WTC11 (cell line): ENCODE measurements at regions not wholly inside any gene's neighbourhood (a gene's known extent, or its start where the extent isn't known, plus 50 kb on each side); places are given as distances from the start of the nearest gene placed in this dataset.

ENCODE experiments used
- JAZF1 ChIP-seq: fragments of 250-450 bp; sonication (Bioruptor Pico); IDR thresholded peaks from 2 replicates; pipeline ENCODE4 v1.9.0; 2021; ENCODE audit warnings: moderate library complexity, mild to moderate bottlenecking, inconsistent platforms
- NFE2L1 ChIP-seq: sonication (generic); formaldehyde crosslinking; IDR thresholded peaks from 2 replicates; pipeline ENCODE4 v1.8.1; 2023; ENCODE audit warnings: missing genetic modification reagents
- NR2C2 ChIP-seq: sonication (generic); formaldehyde crosslinking; IDR thresholded peaks from 2 replicates; pipeline ENCODE4 v1.8.0; 2022; ENCODE audit warnings: mild to moderate bottlenecking, missing genetic modification reagents
- ZBTB21 ChIP-seq: sonication (generic); formaldehyde crosslinking; IDR thresholded peaks from 2 replicates; pipeline ENCODE4 v1.8.1; 2023; ENCODE audit warnings: mild to moderate bottlenecking, missing genetic modification reagents, borderline replicate concordance
- ZNF138 ChIP-seq: sonication (generic); formaldehyde crosslinking; conservative IDR thresholded peaks from 2 replicates; pipeline ENCODE4 v1.8.1; 2022; ENCODE audit warnings: mild to moderate bottlenecking, moderate library complexity, missing genetic modification reagents
- ZNF219 ChIP-seq: sonication (generic); formaldehyde crosslinking; IDR thresholded peaks from 2 replicates; pipeline ENCODE4 v1.8.0; 2023; ENCODE audit warnings: missing genetic modification reagents, mild to moderate bottlenecking, borderline replicate concordance
- ZNF317 ChIP-seq: sonication (generic); formaldehyde crosslinking; IDR thresholded peaks from 2 replicates; pipeline ENCODE4 v1.8.1; 2023; ENCODE audit warnings: low read depth, mild to moderate bottlenecking, moderate library complexity, missing genetic modification reagents, borderline replicate concordance
- TF ChIP-seq, protein P1 (sequence below): sonication (generic); formaldehyde crosslinking; IDR thresholded peaks from 2 replicates; pipeline ENCODE4 v1.8.0; 2023; ENCODE audit warnings: mild to moderate bottlenecking, missing genetic modification reagents
- TF ChIP-seq, protein P2 (sequence below): sonication (generic); formaldehyde crosslinking; IDR thresholded peaks from 2 replicates; pipeline ENCODE4 v1.8.0; 2022; ENCODE audit warnings: mild to moderate bottlenecking, missing genetic modification reagents
- TF ChIP-seq, protein P3 (sequence below): sonication (generic); formaldehyde crosslinking; IDR thresholded peaks from 2 replicates; pipeline ENCODE4 v1.8.1; 2023; ENCODE audit warnings: mild to moderate bottlenecking, missing genetic modification reagents
- TF ChIP-seq, protein P4 (sequence below): fragments of 250-450 bp; sonication (Bioruptor Pico); IDR thresholded peaks from 2 replicates; pipeline ENCODE4 v1.9.0; 2021; ENCODE audit warnings: mild to moderate bottlenecking
- TF ChIP-seq, protein P5 (sequence below): fragments of 250-450 bp; sonication (Bioruptor Pico); IDR thresholded peaks from 2 replicates; pipeline ENCODE4 v1.9.0; 2021; ENCODE audit warnings: mild to moderate bottlenecking
- TF ChIP-seq, protein P6 (sequence below): fragments of 250-450 bp; sonication (Bioruptor Pico); IDR thresholded peaks from 2 replicates; pipeline ENCODE4 v1.9.0; 2021; ENCODE audit warnings: mild to moderate bottlenecking, borderline replicate concordance
- TF ChIP-seq, protein P7 (sequence below): sonication (generic); formaldehyde crosslinking; IDR thresholded peaks from 2 replicates; pipeline ENCODE4 v1.8.1; 2022; ENCODE audit warnings: mild to moderate bottlenecking, moderate library complexity, missing genetic modification reagents

DNA sequence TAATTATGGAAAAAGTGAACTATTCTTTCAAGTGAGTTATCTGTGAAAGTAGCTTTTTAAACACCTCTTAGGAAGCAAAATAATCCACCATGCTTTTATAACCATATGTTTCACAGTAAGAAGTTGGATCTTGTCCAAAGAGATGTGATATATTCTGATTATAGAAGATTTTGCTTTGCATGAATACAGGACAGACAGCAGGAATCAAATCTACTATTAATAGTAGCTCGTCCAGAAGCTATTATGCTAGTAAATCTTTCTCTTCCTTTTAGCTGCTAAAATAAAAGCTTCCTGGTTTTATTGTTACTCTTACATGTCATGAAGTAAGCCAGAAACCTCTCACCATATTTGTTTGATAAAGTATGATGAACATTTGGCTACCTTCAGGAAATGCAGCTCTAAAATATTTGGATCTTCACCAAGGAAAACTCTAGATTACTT, 257.0 kb downstream of the IPO8 start (continued):
- TF ChIP-seq, protein P1, sequence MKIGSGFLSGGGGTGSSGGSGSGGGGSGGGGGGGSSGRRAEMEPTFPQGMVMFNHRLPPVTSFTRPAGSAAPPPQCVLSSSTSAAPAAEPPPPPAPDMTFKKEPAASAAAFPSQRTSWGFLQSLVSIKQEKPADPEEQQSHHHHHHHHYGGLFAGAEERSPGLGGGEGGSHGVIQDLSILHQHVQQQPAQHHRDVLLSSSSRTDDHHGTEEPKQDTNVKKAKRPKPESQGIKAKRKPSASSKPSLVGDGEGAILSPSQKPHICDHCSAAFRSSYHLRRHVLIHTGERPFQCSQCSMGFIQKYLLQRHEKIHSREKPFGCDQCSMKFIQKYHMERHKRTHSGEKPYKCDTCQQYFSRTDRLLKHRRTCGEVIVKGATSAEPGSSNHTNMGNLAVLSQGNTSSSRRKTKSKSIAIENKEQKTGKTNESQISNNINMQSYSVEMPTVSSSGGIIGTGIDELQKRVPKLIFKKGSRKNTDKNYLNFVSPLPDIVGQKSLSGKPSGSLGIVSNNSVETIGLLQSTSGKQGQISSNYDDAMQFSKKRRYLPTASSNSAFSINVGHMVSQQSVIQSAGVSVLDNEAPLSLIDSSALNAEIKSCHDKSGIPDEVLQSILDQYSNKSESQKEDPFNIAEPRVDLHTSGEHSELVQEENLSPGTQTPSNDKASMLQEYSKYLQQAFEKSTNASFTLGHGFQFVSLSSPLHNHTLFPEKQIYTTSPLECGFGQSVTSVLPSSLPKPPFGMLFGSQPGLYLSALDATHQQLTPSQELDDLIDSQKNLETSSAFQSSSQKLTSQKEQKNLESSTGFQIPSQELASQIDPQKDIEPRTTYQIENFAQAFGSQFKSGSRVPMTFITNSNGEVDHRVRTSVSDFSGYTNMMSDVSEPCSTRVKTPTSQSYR (CRISPR knock-in tag) = no peak
- TF ChIP-seq ZNF138 (CRISPR knock-in tag) (no peak), ZNF219 (CRISPR knock-in tag) (no peak), NR2C2 (CRISPR knock-in tag) (no peak), NFE2L1 (CRISPR knock-in tag) (no peak), ZNF317 (CRISPR knock-in tag) (no peak), JAZF1 (CRISPR knock-in tag) (no peak), ZBTB21 (no peak)
- TF ChIP-seq, protein P2, sequence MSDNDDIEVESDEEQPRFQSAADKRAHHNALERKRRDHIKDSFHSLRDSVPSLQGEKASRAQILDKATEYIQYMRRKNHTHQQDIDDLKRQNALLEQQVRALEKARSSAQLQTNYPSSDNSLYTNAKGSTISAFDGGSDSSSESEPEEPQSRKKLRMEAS (CRISPR knock-in tag) = no peak
- TF ChIP-seq, protein P3, sequence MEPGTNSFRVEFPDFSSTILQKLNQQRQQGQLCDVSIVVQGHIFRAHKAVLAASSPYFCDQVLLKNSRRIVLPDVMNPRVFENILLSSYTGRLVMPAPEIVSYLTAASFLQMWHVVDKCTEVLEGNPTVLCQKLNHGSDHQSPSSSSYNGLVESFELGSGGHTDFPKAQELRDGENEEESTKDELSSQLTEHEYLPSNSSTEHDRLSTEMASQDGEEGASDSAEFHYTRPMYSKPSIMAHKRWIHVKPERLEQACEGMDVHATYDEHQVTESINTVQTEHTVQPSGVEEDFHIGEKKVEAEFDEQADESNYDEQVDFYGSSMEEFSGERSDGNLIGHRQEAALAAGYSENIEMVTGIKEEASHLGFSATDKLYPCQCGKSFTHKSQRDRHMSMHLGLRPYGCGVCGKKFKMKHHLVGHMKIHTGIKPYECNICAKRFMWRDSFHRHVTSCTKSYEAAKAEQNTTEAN = no peak
- TF ChIP-seq, protein P4, sequence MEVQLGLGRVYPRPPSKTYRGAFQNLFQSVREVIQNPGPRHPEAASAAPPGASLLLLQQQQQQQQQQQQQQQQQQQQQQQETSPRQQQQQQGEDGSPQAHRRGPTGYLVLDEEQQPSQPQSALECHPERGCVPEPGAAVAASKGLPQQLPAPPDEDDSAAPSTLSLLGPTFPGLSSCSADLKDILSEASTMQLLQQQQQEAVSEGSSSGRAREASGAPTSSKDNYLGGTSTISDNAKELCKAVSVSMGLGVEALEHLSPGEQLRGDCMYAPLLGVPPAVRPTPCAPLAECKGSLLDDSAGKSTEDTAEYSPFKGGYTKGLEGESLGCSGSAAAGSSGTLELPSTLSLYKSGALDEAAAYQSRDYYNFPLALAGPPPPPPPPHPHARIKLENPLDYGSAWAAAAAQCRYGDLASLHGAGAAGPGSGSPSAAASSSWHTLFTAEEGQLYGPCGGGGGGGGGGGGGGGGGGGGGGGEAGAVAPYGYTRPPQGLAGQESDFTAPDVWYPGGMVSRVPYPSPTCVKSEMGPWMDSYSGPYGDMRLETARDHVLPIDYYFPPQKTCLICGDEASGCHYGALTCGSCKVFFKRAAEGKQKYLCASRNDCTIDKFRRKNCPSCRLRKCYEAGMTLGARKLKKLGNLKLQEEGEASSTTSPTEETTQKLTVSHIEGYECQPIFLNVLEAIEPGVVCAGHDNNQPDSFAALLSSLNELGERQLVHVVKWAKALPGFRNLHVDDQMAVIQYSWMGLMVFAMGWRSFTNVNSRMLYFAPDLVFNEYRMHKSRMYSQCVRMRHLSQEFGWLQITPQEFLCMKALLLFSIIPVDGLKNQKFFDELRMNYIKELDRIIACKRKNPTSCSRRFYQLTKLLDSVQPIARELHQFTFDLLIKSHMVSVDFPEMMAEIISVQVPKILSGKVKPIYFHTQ (CRISPR knock-in tag) = no peak
- TF ChIP-seq, protein P5, sequence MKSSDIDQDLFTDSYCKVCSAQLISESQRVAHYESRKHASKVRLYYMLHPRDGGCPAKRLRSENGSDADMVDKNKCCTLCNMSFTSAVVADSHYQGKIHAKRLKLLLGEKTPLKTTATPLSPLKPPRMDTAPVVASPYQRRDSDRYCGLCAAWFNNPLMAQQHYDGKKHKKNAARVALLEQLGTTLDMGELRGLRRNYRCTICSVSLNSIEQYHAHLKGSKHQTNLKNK (CRISPR knock-in tag) = no peak
- TF ChIP-seq, protein P6, sequence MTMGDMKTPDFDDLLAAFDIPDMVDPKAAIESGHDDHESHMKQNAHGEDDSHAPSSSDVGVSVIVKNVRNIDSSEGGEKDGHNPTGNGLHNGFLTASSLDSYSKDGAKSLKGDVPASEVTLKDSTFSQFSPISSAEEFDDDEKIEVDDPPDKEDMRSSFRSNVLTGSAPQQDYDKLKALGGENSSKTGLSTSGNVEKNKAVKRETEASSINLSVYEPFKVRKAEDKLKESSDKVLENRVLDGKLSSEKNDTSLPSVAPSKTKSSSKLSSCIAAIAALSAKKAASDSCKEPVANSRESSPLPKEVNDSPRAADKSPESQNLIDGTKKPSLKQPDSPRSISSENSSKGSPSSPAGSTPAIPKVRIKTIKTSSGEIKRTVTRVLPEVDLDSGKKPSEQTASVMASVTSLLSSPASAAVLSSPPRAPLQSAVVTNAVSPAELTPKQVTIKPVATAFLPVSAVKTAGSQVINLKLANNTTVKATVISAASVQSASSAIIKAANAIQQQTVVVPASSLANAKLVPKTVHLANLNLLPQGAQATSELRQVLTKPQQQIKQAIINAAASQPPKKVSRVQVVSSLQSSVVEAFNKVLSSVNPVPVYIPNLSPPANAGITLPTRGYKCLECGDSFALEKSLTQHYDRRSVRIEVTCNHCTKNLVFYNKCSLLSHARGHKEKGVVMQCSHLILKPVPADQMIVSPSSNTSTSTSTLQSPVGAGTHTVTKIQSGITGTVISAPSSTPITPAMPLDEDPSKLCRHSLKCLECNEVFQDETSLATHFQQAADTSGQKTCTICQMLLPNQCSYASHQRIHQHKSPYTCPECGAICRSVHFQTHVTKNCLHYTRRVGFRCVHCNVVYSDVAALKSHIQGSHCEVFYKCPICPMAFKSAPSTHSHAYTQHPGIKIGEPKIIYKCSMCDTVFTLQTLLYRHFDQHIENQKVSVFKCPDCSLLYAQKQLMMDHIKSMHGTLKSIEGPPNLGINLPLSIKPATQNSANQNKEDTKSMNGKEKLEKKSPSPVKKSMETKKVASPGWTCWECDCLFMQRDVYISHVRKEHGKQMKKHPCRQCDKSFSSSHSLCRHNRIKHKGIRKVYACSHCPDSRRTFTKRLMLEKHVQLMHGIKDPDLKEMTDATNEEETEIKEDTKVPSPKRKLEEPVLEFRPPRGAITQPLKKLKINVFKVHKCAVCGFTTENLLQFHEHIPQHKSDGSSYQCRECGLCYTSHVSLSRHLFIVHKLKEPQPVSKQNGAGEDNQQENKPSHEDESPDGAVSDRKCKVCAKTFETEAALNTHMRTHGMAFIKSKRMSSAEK = no peak
- TF ChIP-seq, protein P7, sequence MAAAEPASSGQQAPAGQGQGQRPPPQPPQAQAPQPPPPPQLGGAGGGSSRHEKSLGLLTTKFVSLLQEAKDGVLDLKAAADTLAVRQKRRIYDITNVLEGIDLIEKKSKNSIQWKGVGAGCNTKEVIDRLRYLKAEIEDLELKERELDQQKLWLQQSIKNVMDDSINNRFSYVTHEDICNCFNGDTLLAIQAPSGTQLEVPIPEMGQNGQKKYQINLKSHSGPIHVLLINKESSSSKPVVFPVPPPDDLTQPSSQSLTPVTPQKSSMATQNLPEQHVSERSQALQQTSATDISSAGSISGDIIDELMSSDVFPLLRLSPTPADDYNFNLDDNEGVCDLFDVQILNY (CRISPR knock-in tag) = no peak
